ENCODE measurements at regions not wholly inside any gene's neighbourhood (a gene's known extent, or its start where the extent isn't known, plus 50 kb on each side); places are given as distances from the start of the nearest gene placed in this dataset.

- TF ChIP-seq GTF2F1 (IDR thresholded peaks at IDR 0.05; ENCODE audit: low read depth, low read length) (no peak), ZNF77 (CRISPR knock-in tag; IDR thresholded peaks at IDR 0.05) (no peak)
These were observed 69.5 kb downstream of the C11orf91 start (continued) for GRCh38 chr11:33630936-33631748.

- Histone ChIP-seq H3K79me2 (ENCODE audit: control insufficient read depth, insufficient read depth, low read length) (no peaks in the 10 kb centered on the region), H2AFZ (ENCODE audit: low read depth, low read length) (no peak overlapping the region), H3K4me3 (no peak overlapping the region), H4K20me1 (replicated peaks; ENCODE audit: control insufficient read depth, insufficient read depth, low read length) (no peaks in the 10 kb centered on the region; the same call in 1 of the 2 replicates), H3K9ac (ENCODE audit: insufficient read depth in 1 of 2, low read depth in 2 of 2, low read length in 2 of 2) (no peak overlapping the region), H3K4me2 (ENCODE audit: insufficient read depth, low read length) (no peak overlapping the region), H3K9me1 (ENCODE audit: control insufficient read depth, insufficient read depth, low read length) (no peaks in the 10 kb centered on the region), H3K36me3 (ENCODE audit: control insufficient read depth, insufficient read depth, low read length) (no peaks in the 10 kb centered on the region), H3K27ac (ENCODE audit: extremely low read depth, low read depth, low read length) (no peak overlapping the region), H3K9me3 (replicated peaks; ENCODE audit: control insufficient read depth, insufficient read depth, low read depth, low read length) (no peaks in the 10 kb centered on the region), H3K27me3 (ENCODE audit: control insufficient read depth in 2 of 2, insufficient read depth in 2 of 2, low read length in 2 of 2) (peaks cover 6 to 7% of the 10 kb centered on the region in 2 experiments; a peak in 2 of 5 replicates), H3K4me1 (replicated peaks in 1 of 2; ENCODE audit: control insufficient read depth in 2 of 2, insufficient read depth in 2 of 2, low read length in 2 of 2) (no peaks in the 10 kb centered on the region)
- intact Hi-C loops (cut with micrococcal nuclease) (no loop called here), in situ Hi-C loops (cut with MboI) (no loop called here)
- 0 out of 2 replicates have a peak, but pooled peaks have one; percentile 27 for TF ChIP-seq NFIC (IDR thresholded peaks at IDR 0.05)
- no peak for TF ChIP-seq SRSF3 (IDR thresholded peaks at IDR 0.05; ENCODE audit: insufficient read depth, low read length)
- DNase-seq (ENCODE audit: extremely low read depth in 1 of 4, low spot score in 3 of 4) (no peak), ATAC-seq (no peak), FAIRE-seq (no peak)
- ChIA-PET CTCF (ENCODE audit: low intra/inter-chr PET ratio) (no interaction called here), POLR2A (no interaction called here)
- BruUV-seq (replicated peaks) = no TSS peak
These were observed 76.5 kb downstream of the C11orf91 start for GRCh38 chr11:33624083-33624482.

DNA sequence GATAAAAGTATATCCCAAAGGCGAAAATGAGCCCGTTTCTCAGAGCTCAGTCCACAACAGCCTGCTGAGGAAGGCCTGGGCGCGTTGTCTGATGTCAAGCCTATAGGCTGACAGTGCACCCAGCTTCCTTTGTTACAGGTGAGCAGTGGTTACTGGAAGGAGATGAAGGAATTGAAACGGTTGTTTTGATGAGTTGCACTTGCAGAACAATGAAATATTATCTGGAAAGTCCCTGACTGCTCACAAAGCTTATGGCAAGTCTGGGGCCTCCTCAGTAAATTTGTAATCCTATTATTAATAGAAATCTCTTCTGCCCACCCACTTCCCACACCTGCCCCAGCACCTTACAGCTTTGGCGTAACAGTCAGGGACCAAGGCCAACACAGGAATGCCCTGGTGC is 77.8 kb downstream of the C11orf91 start:
- no TSS peak for BruUV-seq (replicated peaks)
- intact Hi-C loops (cut with micrococcal nuclease) = no loop called here
- WGBS (ENCODE audit: insufficient coverage, low coverage, missing lambda C conversion rate) = 3% methylated on average over 6 of the region's 6 CpGs
- TF ChIP-seq CBFA2T3 (IDR thresholded peaks at IDR 0.05) (no peak), ZNF384 (IDR thresholded peaks at IDR 0.05; ENCODE audit: low read depth, low read length) (no peak), PCBP2 (IDR thresholded peaks at IDR 0.05; ENCODE audit: low read depth, low read length, poor library complexity, severe bottlenecking) (no peak), PPARD (CRISPR knock-in tag; IDR thresholded peaks at IDR 0.05) (no peak), BACH1 (tag; IDR thresholded peaks at IDR 0.05) (no peak), ZNF717 (CRISPR knock-in tag; IDR thresholded peaks at IDR 0.05) (no peak), ZNF354B (CRISPR knock-in tag; IDR thresholded peaks at IDR 0.05) (no peak), DDX20 (tag; IDR thresholded peaks at IDR 0.05; ENCODE audit: low read depth) (no peak), MTA2 (IDR thresholded peaks at IDR 0.05; ENCODE audit: low read depth) (no peak), ZNF507 (tag; conservative IDR thresholded peaks at IDR 0.05) (no peak), RAD21 (CRISPR knock-in tag; conservative IDR thresholded peaks at IDR 0.05 in 1 of 2, IDR thresholded peaks at IDR 0.05 in 1 of 2) (no peak)
- TF ChIP-seq, protein P1, sequence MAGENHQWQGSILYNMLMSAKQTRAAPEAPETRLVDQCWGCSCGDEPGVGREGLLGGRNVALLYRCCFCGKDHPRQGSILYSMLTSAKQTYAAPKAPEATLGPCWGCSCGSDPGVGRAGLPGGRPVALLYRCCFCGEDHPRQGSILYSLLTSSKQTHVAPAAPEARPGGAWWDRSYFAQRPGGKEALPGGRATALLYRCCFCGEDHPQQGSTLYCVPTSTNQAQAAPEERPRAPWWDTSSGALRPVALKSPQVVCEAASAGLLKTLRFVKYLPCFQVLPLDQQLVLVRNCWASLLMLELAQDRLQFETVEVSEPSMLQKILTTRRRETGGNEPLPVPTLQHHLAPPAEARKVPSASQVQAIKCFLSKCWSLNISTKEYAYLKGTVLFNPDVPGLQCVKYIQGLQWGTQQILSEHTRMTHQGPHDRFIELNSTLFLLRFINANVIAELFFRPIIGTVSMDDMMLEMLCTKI (IDR thresholded peaks at IDR 0.05; ENCODE audit: partially characterized antibody) = no peak

More for the DNA sequence above, 77.8 kb downstream of the C11orf91 start:
- ATAC-seq = no peak
- Histone ChIP-seq H3K27me3 (ENCODE audit: control insufficient read depth in 2 of 2, insufficient read depth in 2 of 2, low read length in 2 of 2) (peaks cover 9% of the 10 kb centered on the region in 2 experiments; a peak in 3 of 5 replicates), H2AFZ (ENCODE audit: low read depth, low read length) (no peak overlapping the region), H3K4me1 (replicated peaks in 1 of 2; ENCODE audit: control insufficient read depth in 2 of 2, insufficient read depth in 2 of 2, low read length in 2 of 2) (no peaks in the 10 kb centered on the region), H4K20me1 (replicated peaks; ENCODE audit: control insufficient read depth, insufficient read depth, low read length) (no peaks in the 10 kb centered on the region; the same call in 1 of the 2 replicates), H3K9ac (ENCODE audit: insufficient read depth in 1 of 2, low read depth in 2 of 2, low read length in 2 of 2) (no peak overlapping the region), H3K4me2 (ENCODE audit: insufficient read depth, low read length) (no peak overlapping the region), H3K9me1 (ENCODE audit: control insufficient read depth, insufficient read depth, low read length) (no peaks in the 10 kb centered on the region), H3K36me3 (ENCODE audit: control insufficient read depth, insufficient read depth, low read length) (no peaks in the 10 kb centered on the region), H3K4me3 (no peak overlapping the region), H3K27ac (ENCODE audit: extremely low read depth, low read depth, low read length) (no peak overlapping the region), H3K79me2 (ENCODE audit: control insufficient read depth, insufficient read depth, low read length) (no peaks in the 10 kb centered on the region), H3K9me3 (replicated peaks; ENCODE audit: control insufficient read depth, insufficient read depth, low read depth, low read length) (no peaks in the 10 kb centered on the region)
- in situ Hi-C loops (cut with MboI) = no loop called here
- FAIRE-seq = no peak
- ChIA-PET CTCF (ENCODE audit: low intra/inter-chr PET ratio) (no interaction called here), POLR2A (no interaction called here)
- no peak for DNase-seq (ENCODE audit: extremely low read depth in 1 of 4, low spot score in 3 of 4)

All from K562 (cell line).